SH-SY5Y (cell line): ENCODE measurements at regions not wholly inside any gene's neighbourhood (a gene's known extent, or its start where the extent isn't known, plus 50 kb on each side); places are given as distances from the start of the nearest gene placed in this dataset.

ENCODE experiments used
- GATA2 ChIP-seq: IDR thresholded peaks from 2 replicates; pipeline ENCODE4 v1.6.1; 2011; ENCODE audit warnings: mild to moderate bottlenecking, low read depth, low read length
- GATA3 ChIP-seq: IDR thresholded peaks from 2 replicates; pipeline ENCODE4 v1.6.1; 2011; ENCODE audit warnings: low read depth, mild to moderate bottlenecking, low read length, moderate library complexity

GRCh38 chr17:65355246-65355645 is 206.2 kb downstream of the AXIN2 start:
- no peak for TF ChIP-seq GATA2
- no peak for TF ChIP-seq GATA3
